Ascending aorta (tissue), 2 donors: ENCODE measurements at regions not wholly inside any gene's neighbourhood (a gene's known extent, or its start where the extent isn't known, plus 50 kb on each side); places are given as distances from the start of the nearest gene placed in this dataset.
A peak's percentile ranks its signal among the peaks of the same experiment; 100 is the strongest.

ENCODE experiments used
- DNase-seq, 2 donors: peaks; one replicate each; pipeline ENCODE4 v3.0.0-alpha.2; 2019; ENCODE audit warnings: low spot score in 2 of 2
- H3K27ac ChIP-seq, 2 donors: fragments of 200-600 bp; sonication (generic); one replicate each; pipeline ENCODE4 v1.5.1; 2016 to 2017; ENCODE audit warnings: mild to moderate bottlenecking in 1 of 2
- H3K27me3 ChIP-seq: fragments of 200-600 bp; sonication (generic); one replicate; pipeline ENCODE4 v1.5.1; 2017
- H3K36me3 ChIP-seq, 2 donors: fragments of 200-600 bp; sonication (generic); one replicate each; pipeline ENCODE4 v1.5.1; 2016
- H3K4me1 ChIP-seq, 2 donors: fragments of 200-600 bp; sonication (generic); one replicate each; pipeline ENCODE4 v1.5.1; 2016 to 2017; ENCODE audit warnings: mild to moderate bottlenecking in 1 of 2
- H3K4me3 ChIP-seq, 2 donors: fragments of 200-600 bp; sonication (generic); one replicate each; pipeline ENCODE4 v1.5.1; 2016 to 2017; ENCODE audit warnings: mild to moderate bottlenecking in 1 of 2
- H3K9me3 ChIP-seq, 2 donors: fragments of 200-600 bp; sonication (generic); one replicate each; pipeline ENCODE4 v1.5.1; 2016
- intact Hi-C: fragments of 100-400 bp; cut with DNase I; formaldehyde crosslinking; loops from one replicate; pipeline ENCODE4 v1.15.1; 2023
- TF ChIP-seq, protein P1 (sequence below), 3 experiments: fragments of 200-600 bp in 2 of 3; fragments of 450-650 bp in 1 of 3; sonication (generic) in 2 of 3; IDR thresholded peaks; one replicate each; pipeline ENCODE4 v1.5.1; 2016 to 2019; ENCODE audit warnings: antibody characterized with exemption in 3 of 3, mild to moderate bottlenecking in 1 of 3, moderate library complexity in 1 of 3

GRCh38 chr2:203646266-203646864 is 60.1 kb upstream of the CD28 start:
- Histone ChIP-seq H3K36me3 (no peaks in the 10 kb centered on the region), H3K27me3 (no peaks in the 10 kb centered on the region), H3K9me3 (no peaks in the 10 kb centered on the region), H3K4me1 (peaks cover 7 to 16% of the 10 kb centered on the region in 2 donors), H3K27ac (no peak overlapping the region), H3K4me3 (no peak overlapping the region)
- no peak for DNase-seq
- TF ChIP-seq, protein P1, sequence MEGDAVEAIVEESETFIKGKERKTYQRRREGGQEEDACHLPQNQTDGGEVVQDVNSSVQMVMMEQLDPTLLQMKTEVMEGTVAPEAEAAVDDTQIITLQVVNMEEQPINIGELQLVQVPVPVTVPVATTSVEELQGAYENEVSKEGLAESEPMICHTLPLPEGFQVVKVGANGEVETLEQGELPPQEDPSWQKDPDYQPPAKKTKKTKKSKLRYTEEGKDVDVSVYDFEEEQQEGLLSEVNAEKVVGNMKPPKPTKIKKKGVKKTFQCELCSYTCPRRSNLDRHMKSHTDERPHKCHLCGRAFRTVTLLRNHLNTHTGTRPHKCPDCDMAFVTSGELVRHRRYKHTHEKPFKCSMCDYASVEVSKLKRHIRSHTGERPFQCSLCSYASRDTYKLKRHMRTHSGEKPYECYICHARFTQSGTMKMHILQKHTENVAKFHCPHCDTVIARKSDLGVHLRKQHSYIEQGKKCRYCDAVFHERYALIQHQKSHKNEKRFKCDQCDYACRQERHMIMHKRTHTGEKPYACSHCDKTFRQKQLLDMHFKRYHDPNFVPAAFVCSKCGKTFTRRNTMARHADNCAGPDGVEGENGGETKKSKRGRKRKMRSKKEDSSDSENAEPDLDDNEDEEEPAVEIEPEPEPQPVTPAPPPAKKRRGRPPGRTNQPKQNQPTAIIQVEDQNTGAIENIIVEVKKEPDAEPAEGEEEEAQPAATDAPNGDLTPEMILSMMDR (IDR thresholded peaks at IDR 0.05) = no peak
- intact Hi-C loops = no loop called here

GRCh38 chr2:203646961-203647360 is 59.5 kb upstream of the CD28 start:
- H3K4me3 ChIP-seq = no peak overlapping the region
- H3K27ac ChIP-seq = no peak overlapping the region
- TF ChIP-seq, protein P1 (IDR thresholded peaks at IDR 0.05) = no peak
- no peaks in the 10 kb centered on the region for H3K27me3 ChIP-seq
- no peaks in the 10 kb centered on the region for H3K36me3 ChIP-seq
- H3K9me3 ChIP-seq = no peaks in the 10 kb centered on the region
- peaks cover 7 to 16% of the 10 kb centered on the region in 2 donors for H3K4me1 ChIP-seq
- intact Hi-C loops = no loop called here
- DNase-seq = no peak

GRCh38 chr2:203647579-203647978 is 58.9 kb upstream of the CD28 start:
- TF ChIP-seq, protein P1 (IDR thresholded peaks at IDR 0.05) = no peak
- Histone ChIP-seq H3K27me3 (no peaks in the 10 kb centered on the region), H3K9me3 (no peaks in the 10 kb centered on the region), H3K36me3 (no peaks in the 10 kb centered on the region), H3K27ac (no peak overlapping the region), H3K4me3 (no peak overlapping the region), H3K4me1 (peaks cover 7 to 16% of the 10 kb centered on the region in 2 donors)
- no peak for DNase-seq
- intact Hi-C loops = no loop called here

- DNase-seq = no peak
- H3K4me3 ChIP-seq = no peak overlapping the region
- TF ChIP-seq, protein P1 (IDR thresholded peaks at IDR 0.05) = no peak
- no peaks in the 10 kb centered on the region for H3K9me3 ChIP-seq
- peaks cover 7 to 16% of the 10 kb centered on the region in 2 donors for H3K4me1 ChIP-seq
- intact Hi-C loops = no loop called here
- H3K27ac ChIP-seq = no peak overlapping the region
- H3K36me3 ChIP-seq = no peaks in the 10 kb centered on the region
- no peaks in the 10 kb centered on the region for H3K27me3 ChIP-seq
Measured at GRCh38 chr2:203648273-203648672, 58.2 kb upstream of the CD28 start.

GRCh38 chr2:203649176-203649814 is 57.1 kb upstream of the CD28 start:
- DNase-seq = no peak
- H3K4me3 ChIP-seq = no peak overlapping the region
- peak overlapping the region; percentile 56 to 70 for H3K27ac ChIP-seq
- no peaks in the 10 kb centered on the region for H3K27me3 ChIP-seq
- intact Hi-C loops = no loop called here
- peaks cover 7 to 16% of the 10 kb centered on the region in 2 donors for H3K4me1 ChIP-seq
- no peaks in the 10 kb centered on the region for H3K36me3 ChIP-seq
- H3K9me3 ChIP-seq = no peaks in the 10 kb centered on the region
- TF ChIP-seq, protein P1 (IDR thresholded peaks at IDR 0.05) = no peak
